NCI-H1417 treated with DMSO at 0.1 percent for 48 hours (cell line): ENCODE measurements at regions not wholly inside any gene's neighbourhood (a gene's known extent, or its start where the extent isn't known, plus 50 kb on each side); places are given as distances from the start of the nearest gene placed in this dataset.
"Not testable (repeated sequence)": the region's sequence is repeated elsewhere in the genome, so short reads cannot be mapped to it uniquely, and the experiment has no call there.

Source experiments
- DNase-seq: peaks from one replicate; lab custom pipeline; 2025; lab: John Stamatoyannopoulos, UW

DNA sequence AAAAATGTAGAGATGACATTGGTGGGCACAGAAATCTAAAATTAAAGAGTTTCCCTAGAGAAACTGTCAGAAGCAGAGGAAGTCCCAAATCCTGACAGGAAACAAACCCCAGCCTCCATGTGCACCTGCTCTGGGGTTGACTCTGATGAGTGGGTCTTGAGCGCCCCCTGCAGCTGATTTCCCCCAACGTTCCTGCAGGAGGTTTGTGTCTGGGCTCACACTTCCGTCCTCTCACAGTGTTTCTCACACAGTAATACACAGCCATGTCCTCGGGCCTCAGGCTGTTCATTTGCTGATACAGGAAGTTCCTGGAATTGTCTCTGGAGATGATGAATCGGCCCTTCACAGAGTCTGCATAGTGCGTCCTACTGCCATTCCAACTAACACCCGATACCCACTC is 670.1 kb downstream of the TMEM121 start:
- DNase-seq, result not testable (repeated sequence)

DNA sequence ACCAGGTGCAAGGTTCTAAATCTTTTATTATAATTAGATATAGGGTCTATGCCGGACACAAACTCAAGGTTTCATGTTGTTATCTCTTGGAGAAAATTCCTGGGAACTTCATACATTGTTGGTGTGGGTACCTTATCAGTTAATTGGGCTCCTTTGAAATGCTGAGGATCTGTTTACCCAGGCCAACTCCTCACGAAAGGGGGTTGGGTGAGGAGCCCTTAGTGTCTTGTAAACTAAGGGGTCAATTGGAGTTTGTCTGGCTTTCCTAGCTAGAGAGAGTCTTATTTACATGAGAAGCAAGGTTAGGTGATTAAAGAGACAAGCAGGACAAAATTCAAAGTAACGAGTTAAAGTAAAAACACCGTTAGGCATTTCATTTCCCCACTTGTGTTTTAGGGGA is 670.9 kb downstream of the TMEM121 start:
- DNase-seq, result not testable (repeated sequence)

GRCh38 chr14:106199097-106199496 is 672.7 kb downstream of the TMEM121 start:
- DNase-seq, result no peak

DNA sequence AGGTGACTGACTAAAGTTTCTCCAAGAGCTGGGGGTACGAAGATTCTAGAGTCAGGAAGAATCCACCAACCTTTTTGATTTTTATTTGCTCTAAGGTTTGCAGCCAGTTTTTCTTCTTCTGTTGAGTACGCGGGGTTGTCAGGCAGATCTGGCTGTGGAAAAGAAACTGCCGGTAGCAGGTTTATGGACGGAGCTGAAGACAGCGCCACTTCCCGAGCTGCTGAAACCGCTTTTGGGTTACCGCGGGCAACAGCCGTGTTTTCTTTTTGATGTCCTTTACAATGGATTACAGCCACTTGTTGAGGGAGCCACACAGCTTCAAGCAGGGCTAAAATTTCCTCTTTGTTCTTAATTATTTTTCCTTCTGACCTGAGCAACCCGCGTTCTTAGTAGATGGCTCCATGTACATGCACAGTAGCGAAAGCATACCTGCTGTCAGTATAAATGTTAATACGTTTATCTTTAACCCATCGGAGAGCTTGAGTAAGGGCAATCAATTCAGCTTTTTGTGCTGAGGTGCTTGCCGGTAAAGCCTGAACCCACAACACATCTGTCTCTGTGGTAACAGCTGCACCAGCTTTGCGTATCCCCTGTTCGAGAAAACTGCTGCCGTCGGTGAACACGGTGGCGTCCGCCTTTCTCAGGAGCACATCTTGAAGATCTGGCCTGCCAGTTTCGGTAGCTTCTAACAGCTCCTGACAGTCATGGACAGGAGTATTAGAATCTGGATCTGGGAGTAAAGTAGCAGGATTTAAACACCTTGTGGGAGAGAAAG is 674.3 kb downstream of the TMEM121 start:
- DNase-seq, result no peak

DNA sequence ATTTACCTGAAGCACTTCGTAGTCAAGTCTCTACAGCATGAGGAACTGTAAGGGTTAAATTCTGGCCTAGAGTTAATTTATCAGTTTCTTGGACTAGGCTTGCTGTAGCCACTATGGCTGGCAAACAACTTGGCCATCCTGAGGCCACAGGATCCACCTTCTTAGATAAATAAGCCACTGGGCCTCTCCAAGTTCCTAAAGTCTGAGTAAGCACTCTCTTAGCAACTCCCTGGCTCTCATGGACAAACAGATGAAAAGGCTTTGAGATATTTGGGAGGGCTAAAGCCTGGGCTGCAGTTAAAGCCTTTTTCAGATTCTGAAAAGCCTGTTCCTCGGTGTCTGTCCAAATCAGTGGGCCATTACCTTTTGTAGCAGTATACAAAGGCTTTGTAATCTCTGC is 675.0 kb downstream of the TMEM121 start:
- no peak for DNase-seq

DNA sequence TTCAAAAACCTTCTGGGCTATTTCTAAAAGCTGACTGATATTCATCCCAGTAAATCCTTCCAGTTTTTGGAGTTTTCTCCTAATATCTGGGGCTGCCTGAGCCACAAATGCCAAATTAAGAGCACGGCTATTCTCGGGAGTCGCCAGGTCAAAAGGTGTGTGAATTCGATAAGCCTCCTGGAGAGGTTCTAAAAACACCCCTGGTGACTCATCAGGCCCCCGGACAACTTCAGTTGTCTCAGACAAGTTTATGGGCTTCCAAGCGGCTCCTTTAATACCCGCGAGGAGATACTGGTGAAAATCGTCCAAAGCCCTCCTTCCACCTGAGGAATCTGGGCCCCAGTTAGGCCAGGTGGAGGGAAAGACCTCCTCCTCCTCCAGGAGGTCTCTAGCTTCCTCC is 677.1 kb downstream of the TMEM121 start:
- DNase-seq, result no peak

DNA sequence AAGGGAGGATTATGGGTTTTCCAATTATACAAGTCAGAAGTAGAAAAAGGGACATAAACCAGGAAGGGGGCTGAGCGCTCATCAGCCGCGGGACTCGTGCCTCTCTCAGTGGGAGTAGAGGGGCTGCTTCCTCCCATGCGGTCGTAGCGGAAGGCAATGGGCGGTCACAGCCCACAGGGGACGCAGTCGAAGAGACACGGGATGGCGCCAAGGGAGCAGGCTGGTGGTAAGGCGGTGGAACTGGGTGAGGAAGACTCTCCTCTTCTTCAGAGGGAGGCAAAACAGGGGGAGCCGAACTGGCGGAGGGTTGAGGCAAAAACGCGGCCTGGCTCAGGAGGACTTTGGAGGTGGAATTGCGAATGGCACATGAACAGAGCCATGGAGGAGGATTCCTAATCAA is 677.7 kb downstream of the TMEM121 start:
- no peak for DNase-seq

DNA sequence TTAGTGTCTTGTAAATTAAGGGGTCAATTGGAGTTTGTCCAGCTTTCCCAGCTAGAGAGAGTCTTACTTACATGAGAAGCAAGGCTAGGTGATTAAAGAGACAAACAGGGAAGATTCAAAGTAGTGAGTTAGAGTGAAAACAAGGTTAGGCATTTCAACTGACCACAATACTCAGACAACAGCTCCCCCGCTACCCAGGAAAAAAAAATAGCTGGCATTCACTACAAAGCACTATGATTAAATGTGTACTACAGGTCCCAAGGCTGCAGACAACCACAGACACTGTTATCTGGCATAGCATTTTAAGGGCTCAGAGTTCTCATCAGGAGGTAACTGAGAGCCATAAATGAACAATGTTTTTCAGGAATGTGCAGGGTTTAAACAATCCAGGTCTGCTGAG is 680.9 kb downstream of the TMEM121 start:
- DNase-seq, result no peak

DNA sequence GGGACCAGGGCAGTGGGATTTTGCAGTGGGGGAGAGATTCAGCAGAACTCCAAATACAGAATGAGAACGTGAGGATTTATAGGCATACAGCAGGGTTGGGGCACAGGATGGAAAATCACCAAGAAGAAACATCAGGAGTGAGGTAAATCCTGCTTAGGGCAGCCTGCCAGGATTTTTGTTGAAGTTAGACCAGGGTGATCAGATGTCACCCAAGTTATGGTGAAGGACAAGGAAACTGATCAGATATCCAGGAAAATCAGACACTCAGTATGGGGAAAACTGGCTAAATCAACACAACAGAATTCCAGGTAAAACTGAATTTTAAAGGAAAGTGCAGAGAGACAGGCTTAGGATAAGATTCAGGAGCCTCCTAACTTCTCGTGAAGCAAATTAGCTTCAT is 682.4 kb downstream of the TMEM121 start:
- no peak for DNase-seq

DNA sequence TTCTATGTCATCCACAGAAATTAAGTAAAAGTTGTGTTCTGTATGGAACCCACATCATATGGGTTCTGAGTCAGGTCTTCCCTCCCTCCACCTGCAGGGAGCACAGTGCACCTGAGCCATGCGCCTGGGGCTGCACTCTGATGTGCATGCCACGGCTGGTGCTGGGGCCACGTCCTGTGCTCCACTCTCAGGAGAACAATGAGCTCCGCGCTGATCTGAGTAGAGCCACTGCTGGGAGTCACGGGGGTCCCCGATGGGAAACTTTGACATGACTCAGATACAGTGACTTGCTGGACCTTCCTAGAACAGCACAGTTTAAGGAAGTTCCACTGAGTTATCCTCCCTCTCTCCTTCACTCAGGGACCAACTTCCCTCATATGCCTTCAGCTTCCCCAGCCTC is 683.4 kb downstream of the TMEM121 start:
- DNase-seq, result no peak

DNA sequence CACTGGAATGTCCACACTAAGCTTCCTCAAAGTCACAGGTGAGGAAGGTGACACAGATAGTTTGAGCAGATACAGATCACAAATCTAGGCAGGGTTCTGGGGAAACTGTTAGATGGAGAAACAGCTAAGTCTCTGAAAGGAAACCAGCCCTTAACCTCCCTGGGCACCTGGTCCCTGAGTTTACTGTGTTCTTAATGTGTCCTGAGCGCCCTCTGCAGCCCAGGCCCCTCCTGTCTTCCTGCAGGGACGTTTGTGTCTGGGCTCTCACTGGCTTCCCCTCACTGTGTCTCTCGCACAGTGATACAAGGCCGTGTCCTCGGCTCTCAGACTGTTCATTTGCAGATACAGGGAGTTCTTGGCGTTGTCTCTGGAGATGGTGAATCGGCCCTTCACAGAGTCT is 684.3 kb downstream of the TMEM121 start:
- DNase-seq, result no peak

DNA sequence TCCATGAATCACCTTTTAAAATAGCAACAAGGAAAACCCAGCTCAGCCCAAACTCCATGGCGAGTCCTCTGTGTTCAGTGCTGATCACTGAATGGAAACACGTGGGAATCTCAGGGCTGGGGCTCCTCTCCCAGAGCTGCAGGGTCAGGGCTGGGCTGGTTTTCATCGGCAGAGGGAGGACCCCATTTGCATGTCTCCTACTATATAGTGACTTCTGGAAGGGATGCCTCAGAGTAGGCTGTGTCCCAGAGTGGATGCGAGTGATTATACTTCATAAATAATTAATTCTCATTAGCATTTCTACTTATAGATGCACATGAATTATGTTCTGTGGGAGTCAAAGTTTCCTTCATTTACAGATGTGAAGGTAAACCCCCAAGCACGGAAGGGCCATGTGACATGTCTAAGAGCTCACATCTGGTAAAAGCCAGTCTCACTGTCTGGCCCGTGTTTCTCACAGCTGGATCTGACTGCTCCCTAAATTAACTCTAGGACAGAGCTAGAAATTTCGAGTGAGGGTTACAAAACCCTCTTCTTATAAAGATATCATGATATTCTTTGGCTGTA is 685.0 kb downstream of the TMEM121 start:
- no peak for DNase-seq

DNA sequence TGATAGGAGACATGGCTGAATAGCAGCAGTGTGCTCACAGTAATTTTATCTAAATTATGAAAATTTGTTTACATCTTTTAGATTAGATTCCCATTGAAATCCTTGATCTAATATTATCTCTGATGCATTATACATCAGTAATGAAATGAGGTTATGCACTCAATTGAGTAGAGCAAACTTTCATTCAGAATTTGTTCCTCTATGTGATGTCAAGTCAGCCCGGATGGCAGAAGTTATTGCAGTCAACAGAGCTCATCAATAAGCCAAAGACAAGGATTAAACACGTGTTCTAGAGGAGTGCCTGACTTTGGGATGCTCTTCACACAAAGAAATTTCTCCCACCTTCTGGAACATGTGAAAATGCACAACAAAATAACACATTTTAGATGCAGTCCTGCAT is 688.8 kb downstream of the TMEM121 start:
- DNase-seq, result no peak

DNA sequence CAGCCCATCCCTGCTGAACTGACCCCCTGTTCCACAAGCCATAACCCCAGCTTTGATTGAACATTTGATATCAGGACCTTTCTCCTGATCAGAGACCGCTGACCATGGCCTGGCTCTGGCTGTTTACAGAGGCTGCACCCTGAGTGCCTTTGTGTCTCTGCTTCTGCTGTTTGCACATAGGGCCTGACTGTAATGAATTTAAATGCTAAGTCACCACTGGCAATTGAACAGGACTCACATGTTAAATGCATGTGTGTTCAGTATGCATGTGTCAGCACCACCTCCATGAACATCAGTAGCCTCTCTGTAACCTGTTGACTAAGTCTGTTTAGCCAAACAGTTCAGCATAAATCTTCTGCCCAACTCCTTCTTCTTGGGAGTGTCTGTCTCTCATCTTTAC is 690.3 kb downstream of the TMEM121 start:
- no peak for DNase-seq

GRCh38 chr14:106218174-106218573 is 691.8 kb downstream of the TMEM121 start:
- no peak for DNase-seq

- DNase-seq, result no peak
Observed at GRCh38 chr14:106222311-106222710, 695.9 kb downstream of the TMEM121 start.

DNA sequence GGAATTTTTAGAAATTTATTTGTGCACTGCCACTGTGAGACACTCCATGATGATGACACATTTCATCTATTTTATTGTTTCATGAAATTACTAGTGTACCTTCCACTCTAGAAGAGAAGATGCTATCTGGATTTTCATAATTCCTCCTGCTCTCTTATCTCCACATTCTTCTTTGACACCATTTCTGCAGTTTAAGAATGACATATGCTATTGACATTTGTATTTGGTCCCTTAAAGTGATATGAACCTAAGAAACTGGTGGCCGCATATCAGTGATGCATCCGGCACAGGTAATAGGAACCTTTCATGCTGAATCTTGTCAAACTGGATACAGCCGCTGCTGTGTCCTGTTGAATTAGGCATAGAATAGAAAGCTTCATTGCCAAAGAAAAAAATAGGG is 696.3 kb downstream of the TMEM121 start:
- no peak for DNase-seq

- no peak for DNase-seq
Observed at GRCh38 chr14:106227793-106228192, 701.4 kb downstream of the TMEM121 start.

- no peak for DNase-seq
Observed at GRCh38 chr14:106228541-106229158, 702.3 kb downstream of the TMEM121 start.

DNA sequence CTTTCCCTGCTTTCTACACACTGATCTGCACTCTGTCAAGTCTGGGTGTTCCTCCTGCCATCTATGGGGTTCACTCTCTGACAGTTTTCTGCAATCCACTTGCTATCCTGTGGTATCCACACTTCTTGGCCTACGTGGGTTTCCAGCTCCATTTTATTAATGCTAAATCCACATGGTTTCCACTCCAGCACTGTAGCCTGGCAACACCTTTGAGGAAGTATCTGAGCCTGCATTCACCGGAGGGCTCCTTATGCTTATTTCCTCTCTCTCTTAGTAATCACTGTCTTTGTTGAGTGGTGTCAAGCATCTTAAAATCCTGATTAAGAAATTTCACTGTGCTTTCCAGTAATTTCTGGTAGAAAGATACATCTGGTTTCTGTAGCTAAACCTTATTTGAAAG is 703.7 kb downstream of the TMEM121 start:
- DNase-seq, result no peak

GRCh38 chr14:106233191-106233590 is 706.8 kb downstream of the TMEM121 start:
- DNase-seq, result not testable (repeated sequence)

DNA sequence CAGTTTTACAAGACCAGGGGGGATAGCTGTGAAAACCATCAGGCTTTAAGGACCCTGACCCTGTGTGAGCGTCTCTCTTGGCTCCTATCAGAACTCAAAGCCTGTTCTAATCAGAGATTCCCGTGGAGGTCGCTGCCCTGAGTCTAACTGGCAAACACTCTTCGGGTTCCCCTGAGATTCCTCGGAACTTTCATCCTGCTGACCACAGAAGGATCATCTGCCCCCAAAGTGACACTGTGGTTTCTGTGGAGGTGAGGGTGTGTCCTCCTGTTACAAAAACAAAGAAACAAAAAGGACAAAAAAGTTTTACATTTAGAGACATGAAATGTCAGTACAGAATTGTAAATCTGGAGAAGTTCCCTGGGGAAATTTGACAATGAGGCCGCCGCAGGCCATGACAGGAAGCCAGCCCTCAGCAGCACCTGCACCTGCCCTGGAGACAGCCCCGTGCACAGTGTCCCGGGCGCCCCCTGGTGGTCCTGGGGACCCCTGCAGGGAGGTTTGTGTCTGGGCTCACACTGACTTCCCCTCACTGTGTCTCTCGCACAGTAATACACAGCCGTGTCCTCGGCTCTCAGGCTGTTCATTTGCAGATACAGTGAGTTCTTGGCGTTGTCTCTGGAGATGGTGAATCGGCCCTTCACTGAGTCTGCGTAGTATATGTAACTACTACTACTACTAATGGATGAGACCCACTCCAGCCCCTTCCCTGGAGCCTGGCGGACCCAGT is 708.3 kb downstream of the TMEM121 start:
- not testable (repeated sequence) for DNase-seq
